PC-3 (cell line): ENCODE measurements at regions not wholly inside any gene's neighbourhood (a gene's known extent, or its start where the extent isn't known, plus 50 kb on each side); places are given as distances from the start of the nearest gene placed in this dataset.

ENCODE experiments used
- ATAC-seq: fragments of 200-7000 bp; cut with Tn5 transposase; 2 replicates; pipeline ENCODE4 v1.9.1; 2020; ENCODE audit warnings: mild to moderate bottlenecking, moderate library complexity
- BruUV-seq: library from RNA; stranded (reverse); fragments of 400-500 nt; replicated peaks from 2 replicates; lab custom pipeline; 2021; lab: Mats Ljungman, UMichigan
- CTCF ChIA-PET: fragments of 300-600 bp; sonication (Branson Sonifier 250); formaldehyde crosslinking; loops from one replicate; lab custom pipeline; 2022; ENCODE audit warnings: antibody characterized with exemption; lab: Charles Lee
- POLR2A ChIA-PET: fragments of 300-600 bp; sonication (Branson Sonifier 250); formaldehyde crosslinking; loops from one replicate; lab custom pipeline; 2022; ENCODE audit warnings: antibody characterized with exemption; ENCODE audit not compliant: unreplicated experiment; lab: Charles Lee
- DNase-seq: peaks from one replicate; pipeline ENCODE4 v3.0.0-alpha.2; 2015
- H2AFZ ChIP-seq: fragments of 300-600 bp; sonication (generic); 2 replicates; pipeline ENCODE4 v1.6.0; 2016; ENCODE audit warnings: antibody characterized with exemption, low read length
- H3F3A ChIP-seq: fragments of 300-600 bp; sonication (generic); one replicate; pipeline ENCODE4 v1.6.0; 2017; ENCODE audit warnings: antibody characterized with exemption, low read length, control low read depth, mild to moderate bottlenecking; ENCODE audit not compliant: unreplicated experiment
- H3K27ac ChIP-seq: fragments of 300-600 bp; sonication (generic); 2 replicates; pipeline ENCODE4 v1.5.1; 2016; ENCODE audit warnings: mild to moderate bottlenecking, low read length
- H3K27me3 ChIP-seq: fragments of 300-600 bp; sonication (generic); 2 replicates; pipeline ENCODE4 v1.6.1; 2016; ENCODE audit warnings: low read length, mixed read lengths
- H3K36me3 ChIP-seq: fragments of 300-600 bp; sonication (generic); 2 replicates; pipeline ENCODE4 v1.6.1; 2016; ENCODE audit warnings: low read depth, mixed run types, low read length, mixed read lengths
- H3K4me1 ChIP-seq: fragments of 300-600 bp; sonication (generic); 2 replicates; pipeline ENCODE4 v1.5.1; 2016; ENCODE audit warnings: low read length; ENCODE audit not compliant: insufficient read depth
- H3K4me2 ChIP-seq: fragments of 300-600 bp; sonication (generic); 2 replicates; pipeline ENCODE4 v1.6.0; 2016; ENCODE audit warnings: low read length
- H3K4me3 ChIP-seq: fragments of 300-600 bp; sonication (generic); 2 replicates; pipeline ENCODE4 v1.5.1; 2016; ENCODE audit warnings: mild to moderate bottlenecking, low read length, mixed read lengths
- H3K79me2 ChIP-seq: fragments of 300-600 bp; sonication (generic); 2 replicates; pipeline ENCODE4 v1.6.1; 2017; ENCODE audit warnings: low read length, mixed read lengths
- H3K9ac ChIP-seq: fragments of 300-600 bp; sonication (generic); 2 replicates; pipeline ENCODE4 v1.6.0; 2016; ENCODE audit warnings: mild to moderate bottlenecking, low read length
- H3K9me2 ChIP-seq: fragments of 300-600 bp; sonication (generic); replicated peaks from 2 replicates; pipeline ENCODE4 v1.6.1; 2016; ENCODE audit warnings: mixed run types, low read length, mixed read lengths
- H3K9me3 ChIP-seq: fragments of 300-600 bp; sonication (generic); 2 replicates; pipeline ENCODE4 v1.6.1; 2016; ENCODE audit warnings: low read length, mixed read lengths
- H4K20me1 ChIP-seq: fragments of 300-600 bp; sonication (generic); 2 replicates; pipeline ENCODE4 v1.6.1; 2016; ENCODE audit warnings: low read length, mixed read lengths
- EZH2 ChIP-seq: fragments of 300-600 bp; sonication (generic); IDR thresholded peaks from one replicate; pipeline ENCODE4 v1.6.1; 2017; ENCODE audit warnings: antibody characterized with exemption, mild to moderate bottlenecking, low read length; ENCODE audit not compliant: unreplicated experiment
- EZH2phosphoT487 ChIP-seq: fragments of 300-600 bp; sonication (generic); IDR thresholded peaks from 2 replicates; pipeline ENCODE4 v1.6.1; 2018; ENCODE audit warnings: mild to moderate bottlenecking, antibody characterized with exemption, low read length, borderline replicate concordance
- intact Hi-C: fragments of 100-400 bp; cut with micrococcal nuclease; formaldehyde crosslinking; loops from 2 replicates; pipeline ENCODE4 v1.9.0; 2023
- TF ChIP-seq, protein P1 (sequence below): fragments of 300-600 bp; sonication (generic); conservative IDR thresholded peaks from 2 replicates; pipeline ENCODE4 v1.5.1; 2017; ENCODE audit warnings: antibody characterized with exemption, low read depth, mild to moderate bottlenecking, low read length

DNA sequence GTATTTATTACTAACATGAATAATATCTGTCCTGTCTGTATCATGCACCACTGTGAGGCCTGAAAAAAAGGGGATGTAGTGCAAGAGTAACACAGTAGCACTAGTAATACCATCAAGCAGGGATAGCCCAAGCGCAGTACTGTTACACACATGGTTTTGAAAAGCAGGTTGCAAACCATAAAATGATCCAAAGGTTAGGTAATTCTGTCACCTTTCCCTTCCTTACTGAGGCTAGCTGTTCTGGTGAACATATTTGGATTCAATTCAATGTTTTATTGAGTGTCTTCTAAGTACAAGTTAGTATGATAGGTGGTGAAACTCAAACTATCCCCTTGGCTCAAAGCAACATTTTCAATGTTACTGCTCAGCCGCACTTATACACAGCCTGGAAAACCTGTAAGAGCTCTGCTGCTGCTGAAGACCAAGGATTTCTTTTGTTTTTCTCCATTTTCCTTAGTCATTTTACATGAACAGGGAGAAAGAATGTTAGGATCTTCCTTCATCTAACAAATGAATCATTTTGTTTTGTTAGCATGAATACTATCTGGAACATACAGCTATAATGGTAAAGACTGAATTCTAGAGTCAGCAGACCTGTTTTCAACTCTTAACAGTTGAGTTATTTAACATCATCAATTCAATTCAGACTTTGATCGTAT lies 102.5 kb upstream of the ITPRID2 start:
- Histone ChIP-seq H3K79me2 (no peaks in the 10 kb centered on the region), H3K4me1 (peaks cover 76% of the 10 kb centered on the region), H3F3A (no peaks in the 10 kb centered on the region), H3K27ac (peak overlapping the region; percentile 96), H3K9ac (peak overlapping the region; percentile 12; the same call in 1 of the 2 replicates), H3K4me3 (no peak overlapping the region), H4K20me1 (no peaks in the 10 kb centered on the region), H3K27me3 (no peaks in the 10 kb centered on the region), H2AFZ (peak overlapping the region; percentile 28), H3K9me3 (0 out of 2 replicates have a peak, but pooled peaks cover 4% of the 10 kb centered on the region), H3K9me2 (no peaks in the 10 kb centered on the region), H3K4me2 (peak overlapping the region; percentile 66), H3K36me3 (0 out of 2 replicates have a peak, but pooled peaks cover 6% of the 10 kb centered on the region)
- no peak for ATAC-seq
- intact Hi-C loops, result loop anchor here (5.0 kb wide), 1 partner anchor 288 kb away; no protein-coding TSS in a partner anchor
- POLR2A ChIA-PET, result interaction anchor here (0.7 kb wide), 1 partner anchor 17 kb away, joined by 5 read pairs; no protein-coding TSS in a partner anchor
- CTCF ChIA-PET, result no interaction called here
- TF ChIP-seq, protein P1, sequence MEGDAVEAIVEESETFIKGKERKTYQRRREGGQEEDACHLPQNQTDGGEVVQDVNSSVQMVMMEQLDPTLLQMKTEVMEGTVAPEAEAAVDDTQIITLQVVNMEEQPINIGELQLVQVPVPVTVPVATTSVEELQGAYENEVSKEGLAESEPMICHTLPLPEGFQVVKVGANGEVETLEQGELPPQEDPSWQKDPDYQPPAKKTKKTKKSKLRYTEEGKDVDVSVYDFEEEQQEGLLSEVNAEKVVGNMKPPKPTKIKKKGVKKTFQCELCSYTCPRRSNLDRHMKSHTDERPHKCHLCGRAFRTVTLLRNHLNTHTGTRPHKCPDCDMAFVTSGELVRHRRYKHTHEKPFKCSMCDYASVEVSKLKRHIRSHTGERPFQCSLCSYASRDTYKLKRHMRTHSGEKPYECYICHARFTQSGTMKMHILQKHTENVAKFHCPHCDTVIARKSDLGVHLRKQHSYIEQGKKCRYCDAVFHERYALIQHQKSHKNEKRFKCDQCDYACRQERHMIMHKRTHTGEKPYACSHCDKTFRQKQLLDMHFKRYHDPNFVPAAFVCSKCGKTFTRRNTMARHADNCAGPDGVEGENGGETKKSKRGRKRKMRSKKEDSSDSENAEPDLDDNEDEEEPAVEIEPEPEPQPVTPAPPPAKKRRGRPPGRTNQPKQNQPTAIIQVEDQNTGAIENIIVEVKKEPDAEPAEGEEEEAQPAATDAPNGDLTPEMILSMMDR, result no peak
- TF ChIP-seq EZH2phosphoT487 (no peak), EZH2 (no peak)
- peak; percentile 55 for DNase-seq
- BruUV-seq, result no TSS peak

DNA sequence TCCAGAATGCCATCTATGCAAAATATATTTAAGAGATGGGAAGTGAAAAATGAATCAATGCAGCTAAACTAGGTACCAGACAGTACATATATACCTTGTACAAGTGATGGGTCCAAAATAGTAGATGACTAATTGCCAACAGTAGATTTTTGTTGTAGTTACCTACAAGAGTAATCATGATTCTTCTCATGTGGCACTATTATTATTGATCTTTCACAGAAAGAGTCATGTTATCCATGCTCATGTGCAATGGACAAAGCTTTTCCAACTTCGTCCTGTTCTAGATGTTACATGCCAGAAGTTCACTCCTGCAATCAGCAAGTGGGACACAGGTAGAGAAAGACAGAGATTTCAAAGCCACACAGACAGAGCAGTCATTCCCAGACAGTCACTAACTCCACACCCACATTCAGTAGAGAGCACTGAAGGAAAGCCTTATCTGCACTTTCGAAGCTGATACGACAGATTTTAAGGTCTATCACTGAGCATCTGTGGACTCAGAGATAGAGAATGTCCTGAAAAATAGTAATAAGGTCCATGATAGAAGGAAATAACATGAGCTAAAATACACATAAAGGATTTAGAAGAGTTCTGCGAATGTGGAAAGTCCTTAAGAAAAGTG lies 101.6 kb upstream of the ITPRID2 start:
- Histone ChIP-seq H4K20me1 (no peaks in the 10 kb centered on the region), H2AFZ (no peak overlapping the region), H3K9ac (peak overlapping the region; percentile 78), H3K27ac (peak overlapping the region; percentile 96), H3K9me2 (no peaks in the 10 kb centered on the region), H3K79me2 (no peaks in the 10 kb centered on the region), H3K36me3 (0 out of 2 replicates have a peak, but pooled peaks cover 6% of the 10 kb centered on the region), H3K4me1 (peaks cover 66% of the 10 kb centered on the region), H3K9me3 (0 out of 2 replicates have a peak, but pooled peaks cover 4% of the 10 kb centered on the region), H3F3A (no peaks in the 10 kb centered on the region), H3K4me2 (peak overlapping the region; percentile 66), H3K27me3 (no peaks in the 10 kb centered on the region), H3K4me3 (no peak overlapping the region)
- ChIA-PET POLR2A (no interaction called here), CTCF (no interaction called here)
- intact Hi-C loops, result loop anchor here (2.0 to 5.0 kb wide), 3 partner anchors 47 to 287 kb away; partner anchors contain the start of gene ITPRID2
- ATAC-seq (no peak), DNase-seq (no peak)
- no peak for TF ChIP-seq EZH2phosphoT487
- TF ChIP-seq, protein P1, result no peak
- no peak for TF ChIP-seq EZH2
- no TSS peak for BruUV-seq
